Inferior parietal cortex (tissue), 1 donor: ENCODE measurements at regions not wholly inside any gene's neighbourhood (a gene's known extent, or its start where the extent isn't known, plus 50 kb on each side); places are given as distances from the start of the nearest gene placed in this dataset.
"Not testable (repeated sequence)": the region's sequence is repeated elsewhere in the genome, so short reads cannot be mapped to it uniquely, and the experiment has no call there.

Experiments used
- DNase-seq: peaks from one replicate; pipeline ENCODE4 v3.0.0-alpha.2; 2016; ENCODE audit errors: extremely low spot score

GRCh38 chr11:38446336-38446735, 1848.3 kb upstream of the RAG2 start:
- DNase-seq: no peak

GRCh38 chr11:38438091-38438490, 1840.1 kb upstream of the RAG2 start:
- no peak for DNase-seq

GRCh38 chr11:38425578-38425977, 1827.5 kb upstream of the RAG2 start:
- DNase-seq: no peak

- DNase-seq: no peak
These were observed 1825.0 kb upstream of the RAG2 start for GRCh38 chr11:38423042-38423441.

- DNase-seq: peak; percentile 3
These were observed 1818.1 kb upstream of the RAG2 start for GRCh38 chr11:38416141-38416540.

GRCh38 chr11:38411149-38411548, 1813.1 kb upstream of the RAG2 start:
- no peak for DNase-seq

GRCh38 chr11:38402063-38402462, 1804.0 kb upstream of the RAG2 start:
- no peak for DNase-seq

GRCh38 chr11:38392176-38392575, 1794.1 kb upstream of the RAG2 start:
- no peak for DNase-seq

- DNase-seq: no peak
These were observed 1786.5 kb upstream of the RAG2 start for GRCh38 chr11:38384568-38384967.

GRCh38 chr11:38365274-38365673, 1767.2 kb upstream of the RAG2 start:
- no peak for DNase-seq

GRCh38 chr11:38356255-38356654, 1758.2 kb upstream of the RAG2 start:
- DNase-seq: no peak

GRCh38 chr11:38345286-38345685, 1747.2 kb upstream of the RAG2 start:
- DNase-seq: no peak

- DNase-seq: not testable (repeated sequence)
These were observed 1743.6 kb upstream of the RAG2 start for GRCh38 chr11:38341612-38342011.

GRCh38 chr11:38339835-38340440, 1741.9 kb upstream of the RAG2 start:
- DNase-seq: no peak

GRCh38 chr11:38338022-38338421, 1740.0 kb upstream of the RAG2 start:
- DNase-seq: not testable (repeated sequence)

GRCh38 chr11:38332046-38332445, 1734.0 kb upstream of the RAG2 start:
- DNase-seq: no peak

GRCh38 chr11:38330578-38330977, 1732.5 kb upstream of the RAG2 start:
- DNase-seq: no peak

GRCh38 chr11:38323961-38324761, 1726.1 kb upstream of the RAG2 start:
- no peak for DNase-seq

GRCh38 chr11:38315151-38315550, 1717.1 kb upstream of the RAG2 start:
- DNase-seq: no peak

- DNase-seq: no peak
These were observed 1709.4 kb upstream of the RAG2 start for GRCh38 chr11:38307455-38307854.

- DNase-seq: no peak
These were observed 1707.6 kb upstream of the RAG2 start for GRCh38 chr11:38305682-38306081.

GRCh38 chr11:38304926-38305325, 1706.9 kb upstream of the RAG2 start:
- DNase-seq: no peak

GRCh38 chr11:38302564-38302963, 1704.5 kb upstream of the RAG2 start:
- no peak for DNase-seq
